GM13976 (cell line): ENCODE measurements at regions not wholly inside any gene's neighbourhood (a gene's known extent, or its start where the extent isn't known, plus 50 kb on each side); places are given as distances from the start of the nearest gene placed in this dataset.

Experiments used
- DNase-seq: peaks from one replicate; pipeline ENCODE4 v3.0.0; 2012; ENCODE audit warnings: low spot score
- in situ Hi-C: fragments of 300-500 bp; cut with MboI; formaldehyde crosslinking; loops from one replicate; pipeline ENCODE4 v1.12.0; 2022; ENCODE audit warnings: low sequenced_read_pairs, mixed read lengths, inconsistent platforms; ENCODE audit not compliant: unreplicated experiment
- TF ChIP-seq, protein P1 (sequence below): IDR thresholded peaks from 2 replicates; pipeline ENCODE4 v1.5.1; 2012; ENCODE audit warnings: borderline replicate concordance, mild to moderate bottlenecking; ENCODE audit not compliant: insufficient read depth; ENCODE audit errors: extremely low read depth, missing control alignments, control extremely low read depth

DNA sequence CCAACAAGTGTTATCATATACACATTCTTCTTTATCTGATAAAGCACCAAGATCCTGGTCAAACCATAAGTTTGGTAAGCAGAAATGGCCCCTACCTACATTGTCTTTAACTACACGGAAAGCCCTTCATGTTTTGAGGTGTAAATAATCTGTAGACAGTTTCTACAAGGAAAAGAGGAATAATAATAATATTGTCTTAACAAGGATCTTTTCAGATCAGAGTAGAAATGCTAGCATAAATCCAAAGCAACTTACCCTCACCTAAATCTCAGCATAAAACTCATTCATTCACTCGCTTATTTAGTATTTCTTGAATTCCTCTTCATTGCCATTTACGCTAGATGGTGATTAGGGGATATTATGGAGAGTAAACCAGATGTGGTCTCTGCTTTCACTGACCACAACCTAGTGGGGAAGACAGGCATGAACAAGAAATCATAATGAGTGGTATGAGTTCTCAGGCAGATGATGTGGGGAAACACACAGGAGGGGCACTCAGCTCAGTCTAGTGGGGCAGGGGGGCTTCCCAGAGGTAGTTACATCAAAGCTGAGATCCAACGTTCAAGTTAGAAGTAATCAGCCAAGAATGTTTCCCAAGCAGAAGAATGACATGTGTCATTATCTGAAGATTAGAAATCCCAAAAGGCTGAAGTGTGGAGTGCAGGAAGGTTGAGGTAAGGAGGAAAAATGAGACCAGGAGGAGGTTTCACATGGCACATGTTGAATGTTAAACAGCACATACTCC, 65.4 kb upstream of the ZC3H12C start:
- DNase-seq, result no peak
- TF ChIP-seq, protein P1, sequence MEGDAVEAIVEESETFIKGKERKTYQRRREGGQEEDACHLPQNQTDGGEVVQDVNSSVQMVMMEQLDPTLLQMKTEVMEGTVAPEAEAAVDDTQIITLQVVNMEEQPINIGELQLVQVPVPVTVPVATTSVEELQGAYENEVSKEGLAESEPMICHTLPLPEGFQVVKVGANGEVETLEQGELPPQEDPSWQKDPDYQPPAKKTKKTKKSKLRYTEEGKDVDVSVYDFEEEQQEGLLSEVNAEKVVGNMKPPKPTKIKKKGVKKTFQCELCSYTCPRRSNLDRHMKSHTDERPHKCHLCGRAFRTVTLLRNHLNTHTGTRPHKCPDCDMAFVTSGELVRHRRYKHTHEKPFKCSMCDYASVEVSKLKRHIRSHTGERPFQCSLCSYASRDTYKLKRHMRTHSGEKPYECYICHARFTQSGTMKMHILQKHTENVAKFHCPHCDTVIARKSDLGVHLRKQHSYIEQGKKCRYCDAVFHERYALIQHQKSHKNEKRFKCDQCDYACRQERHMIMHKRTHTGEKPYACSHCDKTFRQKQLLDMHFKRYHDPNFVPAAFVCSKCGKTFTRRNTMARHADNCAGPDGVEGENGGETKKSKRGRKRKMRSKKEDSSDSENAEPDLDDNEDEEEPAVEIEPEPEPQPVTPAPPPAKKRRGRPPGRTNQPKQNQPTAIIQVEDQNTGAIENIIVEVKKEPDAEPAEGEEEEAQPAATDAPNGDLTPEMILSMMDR, result no peak

GRCh38 chr11:110028921-110029320, 64.3 kb upstream of the ZC3H12C start:
- in situ Hi-C loops, result loop anchor here (5.0 kb wide), 1 partner anchor 58 kb away; no protein-coding TSS in a partner anchor
- no peak for DNase-seq
- TF ChIP-seq, protein P1, result no peak

More for the DNA sequence above, 65.4 kb upstream of the ZC3H12C start:
- in situ Hi-C loops, result loop anchor here (5.0 kb wide), 1 partner anchor 60 kb away; no protein-coding TSS in a partner anchor

DNA sequence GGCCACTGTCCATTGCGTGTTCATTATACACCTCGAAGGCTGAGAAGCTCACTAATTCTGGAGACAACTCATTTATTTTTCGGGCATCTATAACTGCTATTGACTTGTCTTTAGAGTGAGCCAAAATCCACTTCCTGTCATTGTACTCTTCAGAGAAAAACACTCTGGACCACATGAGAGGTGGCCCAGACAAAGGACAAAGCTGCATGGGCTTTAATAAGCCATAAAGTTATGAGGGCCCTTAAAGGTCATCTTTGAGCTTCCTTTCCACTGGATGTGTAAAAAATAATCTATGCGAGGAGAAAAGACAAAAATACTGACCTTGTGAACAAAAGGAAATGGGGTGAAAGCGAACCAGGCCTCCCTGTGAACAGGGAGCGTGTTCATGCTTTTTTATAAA, 63.5 kb upstream of the ZC3H12C start:
- TF ChIP-seq, protein P1, result no peak
- in situ Hi-C loops, result loop anchor here (5.0 kb wide), 1 partner anchor 58 kb away; no protein-coding TSS in a partner anchor
- no peak for DNase-seq

DNA sequence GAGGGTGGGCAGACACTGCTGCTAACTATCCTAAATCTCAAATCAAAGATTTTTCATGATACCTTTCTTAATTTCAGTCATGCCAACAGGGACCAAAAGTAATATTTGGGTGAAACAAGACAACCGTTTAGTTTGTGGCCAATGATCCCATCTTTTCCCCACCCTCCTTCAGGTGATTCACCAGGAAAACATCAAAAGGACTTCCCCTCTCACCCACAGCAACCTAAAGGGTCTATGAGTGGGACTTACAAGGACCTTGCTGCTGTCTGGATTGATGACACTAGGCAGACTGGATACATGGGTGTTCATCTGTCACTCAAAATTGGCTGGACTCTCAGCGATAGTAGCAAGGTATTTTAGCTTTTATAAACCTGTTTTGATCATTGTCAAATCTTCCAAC, 62.0 kb upstream of the ZC3H12C start:
- TF ChIP-seq, protein P1, result no peak
- no peak for DNase-seq
- in situ Hi-C loops, result no loop called here

DNA sequence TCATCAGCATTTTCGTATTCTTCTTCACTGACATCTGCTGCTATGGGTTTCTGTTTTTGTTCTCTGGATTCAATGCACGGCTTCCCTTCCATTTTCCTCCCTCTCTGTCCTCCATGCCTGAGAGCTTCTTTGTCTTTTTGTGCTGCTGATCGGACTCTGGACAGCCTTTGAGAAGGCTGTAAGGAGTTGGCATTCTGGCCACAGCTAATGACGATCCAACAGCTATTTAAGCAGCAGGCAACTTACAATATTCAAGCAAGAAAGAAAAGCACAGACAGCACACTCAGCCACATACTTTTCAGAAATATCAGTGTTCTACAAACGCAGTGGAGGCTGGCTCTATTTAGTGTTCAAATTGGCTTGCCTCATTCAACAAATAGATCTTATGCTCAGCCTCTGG, 60.9 kb upstream of the ZC3H12C start:
- in situ Hi-C loops, result no loop called here
- TF ChIP-seq, protein P1, result no peak
- no peak for DNase-seq

- no peak for DNase-seq
- TF ChIP-seq, protein P1, result no peak
- in situ Hi-C loops, result no loop called here
Observed at GRCh38 chr11:110032957-110033570, 60.1 kb upstream of the ZC3H12C start.
